Activated T-cell treated with anti-CD3 and anti-CD28 coated beads for 1 hour (primary cell): ENCODE measurements at regions not wholly inside any gene's neighbourhood (a gene's known extent, or its start where the extent isn't known, plus 50 kb on each side); places are given as distances from the start of the nearest gene placed in this dataset.

Source experiments
- DNase-seq: peaks from one replicate; pipeline ENCODE4 v3.0.0-alpha.2; 2020; ENCODE audit warnings: low read depth

DNA sequence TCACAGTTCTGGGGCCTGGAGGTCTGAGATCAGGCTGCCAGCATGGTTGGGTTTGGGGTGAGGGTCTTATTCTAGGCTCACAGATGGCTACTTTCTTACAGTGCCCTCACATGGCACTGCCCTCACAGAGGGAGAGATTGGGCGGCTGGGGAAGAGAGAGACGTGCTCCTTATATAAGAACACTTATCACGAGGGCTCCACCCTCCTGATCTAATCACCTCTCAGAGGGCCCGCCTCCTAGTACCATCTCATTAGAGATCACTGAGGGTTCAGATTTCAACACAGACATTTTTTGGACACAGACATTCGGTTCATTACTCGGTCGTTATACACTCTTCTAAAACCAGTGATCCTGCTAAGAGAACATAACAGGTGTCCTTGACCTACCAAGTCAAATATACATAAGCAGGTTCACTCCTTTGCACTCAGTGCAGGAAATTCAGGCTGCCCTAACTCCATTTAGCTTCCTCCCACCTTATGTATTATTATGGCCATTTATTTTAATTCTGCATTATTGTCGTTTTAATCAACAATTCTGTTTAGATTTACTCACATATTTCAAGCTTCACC, 121.7 kb downstream of the ICE1 start:
- DNase-seq, result no peak

DNA sequence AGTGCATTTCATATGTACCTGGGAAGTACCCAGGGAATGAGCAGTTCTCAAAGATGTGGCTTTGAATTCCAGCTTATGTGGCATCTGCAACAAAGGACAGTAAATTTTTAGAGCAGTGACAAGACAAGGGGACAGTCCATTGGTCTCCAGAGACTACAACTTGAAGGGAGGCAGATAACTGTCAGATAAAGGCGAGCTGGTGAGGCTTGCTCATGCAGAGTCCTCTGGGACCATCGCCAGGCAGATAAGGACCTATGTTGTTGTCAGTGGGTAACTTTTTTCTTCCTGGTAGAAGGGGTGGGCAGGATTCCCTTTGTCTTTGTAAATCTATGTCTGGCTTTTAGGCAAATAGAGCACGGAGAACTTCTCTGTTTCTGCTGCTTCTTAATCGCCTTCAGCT, 120.2 kb downstream of the ICE1 start:
- DNase-seq, result no peak

DNA sequence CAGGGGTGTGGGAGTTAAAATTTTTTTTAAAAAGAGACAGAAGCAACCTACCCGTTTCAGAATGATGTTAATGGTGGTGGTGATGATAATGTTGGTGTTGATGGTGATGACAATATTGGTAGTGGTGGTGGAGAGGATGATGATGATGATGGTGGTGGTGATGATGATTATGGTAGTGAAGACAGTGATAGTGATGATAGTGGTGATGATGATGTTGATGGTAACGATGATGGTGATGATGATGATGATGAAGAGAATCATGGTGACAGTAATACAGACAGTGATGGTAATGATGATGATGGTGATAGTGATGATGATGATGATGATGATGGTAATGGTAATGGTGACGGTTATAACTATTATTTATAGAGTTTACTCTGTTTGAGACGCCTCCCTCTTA, 117.6 kb downstream of the ICE1 start:
- DNase-seq, result no peak
